Left lung (tissue), 4 donors: ENCODE measurements at regions not wholly inside any gene's neighbourhood (a gene's known extent, or its start where the extent isn't known, plus 50 kb on each side); places are given as distances from the start of the nearest gene placed in this dataset.

Experiments
- ATAC-seq: fragments of 200-7000 bp; cut with Tn5 transposase; one replicate; pipeline ENCODE4 v1.9.1; 2020; ENCODE audit warnings: moderate library complexity
- DNase-seq, 4 donors: peaks; one replicate each; pipeline ENCODE4 v3.0.0-alpha.2; 2013 to 2020
- H3K27ac ChIP-seq, 2 donors: fragments of 200-600 bp; sonication (generic) in 1 of 2; one replicate each; pipeline versions ENCODE4 v1.5.0 to v1.8.0; 2020 to 2021
- H3K27me3 ChIP-seq, 2 donors: fragments of 200-600 bp; sonication (generic) in 1 of 2; one replicate each; pipeline versions ENCODE4 v1.5.0 to v1.8.0; 2020 to 2021
- H3K36me3 ChIP-seq, 2 donors: fragments of 200-600 bp; sonication (generic) in 1 of 2; one replicate each; pipeline versions ENCODE4 v1.5.0 to v1.8.0; 2020 to 2021
- H3K4me1 ChIP-seq, 2 donors: fragments of 200-600 bp; one replicate each; pipeline ENCODE4 v1.8.0; 2021
- H3K4me3 ChIP-seq, 2 donors: fragments of 200-600 bp; sonication (generic) in 1 of 2; one replicate each; pipeline versions ENCODE4 v1.5.0 to v1.8.0; 2020 to 2021; ENCODE audit warnings: mild to moderate bottlenecking in 1 of 2
- H3K9me3 ChIP-seq, 2 donors: fragments of 200-600 bp; sonication (generic) in 1 of 2; one replicate each; pipeline versions ENCODE4 v1.5.0 to v1.8.0; 2020 to 2021
- CTCF ChIP-seq, 2 donors: fragments of 200-600 bp; sonication (generic) in 1 of 2; IDR thresholded peaks; one replicate each; pipeline versions ENCODE4 v1.5.0 to v1.8.0; 2021; ENCODE audit warnings: antibody characterized with exemption in 2 of 2
- intact Hi-C, 2 donors: fragments of 100-400 bp; cut with DNase I; formaldehyde crosslinking; loops; one replicate each; pipeline versions ENCODE4 v1.11.2 to v1.14.2; 2022
- donor health status: DM: no; HTN: yes; CAD: no.
- donor health status: DM: no; HTN: no; CAD: no.

- H3K9me3 ChIP-seq = no peaks in the 10 kb centered on the region
- intact Hi-C loops = no loop called here
- peaks cover 0 to 18% of the 10 kb centered on the region in 2 donors for H3K27me3 ChIP-seq
- no peak overlapping the region for H3K4me3 ChIP-seq
- TF ChIP-seq CTCF (IDR thresholded peaks at IDR 0.05) = no peak
- no peak overlapping the region for H3K27ac ChIP-seq
- no peaks in the 10 kb centered on the region for H3K4me1 ChIP-seq
- ATAC-seq (no peak), DNase-seq (no peak)
- no peaks in the 10 kb centered on the region for H3K36me3 ChIP-seq
Observed at GRCh38 chr17:72049914-72050313, 70.9 kb upstream of the SOX9 start.

- H3K27me3 ChIP-seq = peaks cover 0 to 18% of the 10 kb centered on the region in 2 donors
- no peak for ATAC-seq
- no peak overlapping the region for H3K4me3 ChIP-seq
- TF ChIP-seq CTCF (IDR thresholded peaks at IDR 0.05) = no peak
- H3K27ac ChIP-seq = no peak overlapping the region
- no peaks in the 10 kb centered on the region for H3K36me3 ChIP-seq
- intact Hi-C loops = no loop called here
- DNase-seq = no peak
- H3K4me1 ChIP-seq = no peaks in the 10 kb centered on the region
- H3K9me3 ChIP-seq = no peaks in the 10 kb centered on the region
Observed at GRCh38 chr17:72053036-72053435, 67.8 kb upstream of the SOX9 start.

GRCh38 chr17:72053449-72053848 lies 67.4 kb upstream of the SOX9 start:
- Histone ChIP-seq H3K27me3 (peaks cover 0 to 18% of the 10 kb centered on the region in 2 donors), H3K36me3 (no peaks in the 10 kb centered on the region), H3K27ac (no peak overlapping the region), H3K4me1 (no peaks in the 10 kb centered on the region), H3K4me3 (no peak overlapping the region), H3K9me3 (no peaks in the 10 kb centered on the region)
- DNase-seq (no peak), ATAC-seq (no peak)
- intact Hi-C loops = no loop called here
- TF ChIP-seq CTCF (IDR thresholded peaks at IDR 0.05) = no peak

- H3K36me3 ChIP-seq = no peaks in the 10 kb centered on the region
- no peak overlapping the region for H3K4me3 ChIP-seq
- TF ChIP-seq CTCF (IDR thresholded peaks at IDR 0.05) = no peak
- DNase-seq (no peak), ATAC-seq (no peak)
- peaks cover 0 to 18% of the 10 kb centered on the region in 2 donors for H3K27me3 ChIP-seq
- H3K4me1 ChIP-seq = no peaks in the 10 kb centered on the region
- intact Hi-C loops = no loop called here
- H3K27ac ChIP-seq = no peak overlapping the region
- H3K9me3 ChIP-seq = no peaks in the 10 kb centered on the region
Observed at GRCh38 chr17:72056155-72056554, 64.7 kb upstream of the SOX9 start.

GRCh38 chr17:72056727-72057290 lies 64.0 kb upstream of the SOX9 start:
- Histone ChIP-seq H3K27me3 (peaks cover 0 to 14% of the 10 kb centered on the region in 2 donors), H3K36me3 (no peaks in the 10 kb centered on the region), H3K4me1 (no peaks in the 10 kb centered on the region), H3K27ac (no peak overlapping the region), H3K4me3 (no peak overlapping the region), H3K9me3 (no peaks in the 10 kb centered on the region)
- intact Hi-C loops = no loop called here
- ATAC-seq (no peak), DNase-seq (no peak)
- TF ChIP-seq CTCF (IDR thresholded peaks at IDR 0.05) = no peak
